AG04449 (cell line): ENCODE measurements at regions not wholly inside any gene's neighbourhood (a gene's known extent, or its start where the extent isn't known, plus 50 kb on each side); places are given as distances from the start of the nearest gene placed in this dataset.

Experiments
- CTCF ChIA-PET: fragments of 350-600 bp; formaldehyde crosslinking; extraction: SDS; loops from one replicate; lab custom pipeline; 2021; ENCODE audit warnings: antibody characterized with exemption; lab: Yijun Ruan, JAX
- POLR2A ChIA-PET: fragments of 400-600, 350-600 bp; formaldehyde crosslinking; extraction: SDS; loops from one replicate; lab custom pipeline; 2020; ENCODE audit warnings: antibody characterized with exemption, inconsistent platforms; lab: Yijun Ruan, JAX
- DNase-seq: peaks from one replicate; pipeline ENCODE4 v3.0.0-alpha.2; 2010; ENCODE audit warnings: low read depth, low spot score
- H3K4me3 ChIP-seq: 2 replicates; pipeline ENCODE4 v1.5.1; 2011; ENCODE audit warnings: low read depth, mild to moderate bottlenecking, control low read depth, low read length
- CTCF ChIP-seq: IDR thresholded peaks from one replicate; pipeline ENCODE4 v1.5.1; 2011; ENCODE audit warnings: mild to moderate bottlenecking, moderate library complexity, low read length, control low read depth, inconsistent platforms; ENCODE audit not compliant: insufficient read depth; ENCODE audit errors: missing control alignments

GRCh38 chr16:85288341-85288868 is 176.1 kb upstream of the CIBAR2 start:
- no peak overlapping the region for H3K4me3 ChIP-seq
- no peak for TF ChIP-seq CTCF
- ChIA-PET CTCF (interaction anchor here (1.1 to 6.9 kb wide), 5 partner anchors 9 to 174 kb away, joined by 3 to 67 read pairs (median 6); no protein-coding TSS in a partner anchor), POLR2A (no interaction called here)
- no peak for DNase-seq

- no peak overlapping the region for H3K4me3 ChIP-seq
- DNase-seq = no peak
- CTCF ChIA-PET = interaction anchor here (1.1 to 6.9 kb wide), 7 partner anchors 8 to 174 kb away, joined by 3 to 67 read pairs (median 6); no protein-coding TSS in a partner anchor
- POLR2A ChIA-PET = no interaction called here
- no peak for TF ChIP-seq CTCF
Observed at GRCh38 chr16:85288869-85289660, 176.8 kb upstream of the CIBAR2 start.

- ChIA-PET POLR2A (no interaction called here), CTCF (interaction anchor here (1.0 to 6.9 kb wide), 8 partner anchors 7 to 321 kb away, joined by 3 to 67 read pairs (median 4); no protein-coding TSS in a partner anchor)
- H3K4me3 ChIP-seq = no peak overlapping the region
Observed at GRCh38 chr16:85289760-85290625, 177.7 kb upstream of the CIBAR2 start.

GRCh38 chr16:85290626-85291301 is 178.5 kb upstream of the CIBAR2 start:
- CTCF ChIA-PET = interaction anchor here (1.0 to 2.3 kb wide), 5 partner anchors 11 to 320 kb away, joined by 3 to 6 read pairs (median 3); no protein-coding TSS in a partner anchor
- no peak for DNase-seq

More at GRCh38 chr16:85289760-85290625, 177.7 kb upstream of the CIBAR2 start:
- no peak for DNase-seq
- TF ChIP-seq CTCF = no peak

More at GRCh38 chr16:85290626-85291301, 178.5 kb upstream of the CIBAR2 start:
- TF ChIP-seq CTCF = no peak
- no peak overlapping the region for H3K4me3 ChIP-seq
- POLR2A ChIA-PET = no interaction called here
